ENCODE measurements at regions not wholly inside any gene's neighbourhood (a gene's known extent, or its start where the extent isn't known, plus 50 kb on each side); places are given as distances from the start of the nearest gene placed in this dataset.

DNA sequence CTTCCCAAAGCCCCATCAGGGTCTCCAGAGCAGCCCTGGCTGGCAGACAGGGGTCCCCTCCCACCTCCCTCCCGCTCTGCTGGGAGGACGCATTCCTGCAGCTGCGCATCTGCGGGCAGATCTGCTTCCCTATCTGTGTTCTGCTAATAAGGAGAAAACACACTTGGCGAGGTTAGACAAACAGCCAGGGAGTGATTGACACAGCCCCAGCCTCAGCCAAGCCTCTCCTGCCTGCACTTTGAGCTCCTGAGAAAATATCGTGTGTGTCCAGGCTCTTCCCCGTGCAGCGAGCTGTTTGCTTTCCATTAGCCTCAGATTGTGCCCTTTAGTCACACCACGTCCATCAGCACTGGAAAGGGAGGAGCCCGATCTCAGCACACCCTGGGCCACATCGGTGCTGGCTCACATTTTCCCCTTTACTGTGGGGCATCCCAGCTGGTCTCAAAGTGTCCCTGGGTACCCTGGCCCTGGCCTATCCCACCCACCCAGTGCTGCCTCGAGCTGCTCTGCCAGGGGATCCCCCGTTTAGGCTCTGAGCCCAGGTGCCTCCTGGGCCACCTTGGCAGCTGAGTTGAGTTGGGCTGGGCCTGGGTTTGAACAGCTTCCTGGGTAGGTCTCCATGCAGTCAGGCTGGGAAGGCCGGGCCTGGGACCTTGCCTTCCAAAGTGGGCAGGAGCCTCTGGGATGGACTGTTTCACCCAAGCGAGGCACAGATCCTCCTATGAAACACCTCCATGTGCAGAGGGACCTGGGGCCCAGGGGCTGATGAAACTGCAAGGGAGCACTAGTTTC lies 61.1 kb downstream of the BARX1 start:
- TF ChIP-seq, protein P1, sequence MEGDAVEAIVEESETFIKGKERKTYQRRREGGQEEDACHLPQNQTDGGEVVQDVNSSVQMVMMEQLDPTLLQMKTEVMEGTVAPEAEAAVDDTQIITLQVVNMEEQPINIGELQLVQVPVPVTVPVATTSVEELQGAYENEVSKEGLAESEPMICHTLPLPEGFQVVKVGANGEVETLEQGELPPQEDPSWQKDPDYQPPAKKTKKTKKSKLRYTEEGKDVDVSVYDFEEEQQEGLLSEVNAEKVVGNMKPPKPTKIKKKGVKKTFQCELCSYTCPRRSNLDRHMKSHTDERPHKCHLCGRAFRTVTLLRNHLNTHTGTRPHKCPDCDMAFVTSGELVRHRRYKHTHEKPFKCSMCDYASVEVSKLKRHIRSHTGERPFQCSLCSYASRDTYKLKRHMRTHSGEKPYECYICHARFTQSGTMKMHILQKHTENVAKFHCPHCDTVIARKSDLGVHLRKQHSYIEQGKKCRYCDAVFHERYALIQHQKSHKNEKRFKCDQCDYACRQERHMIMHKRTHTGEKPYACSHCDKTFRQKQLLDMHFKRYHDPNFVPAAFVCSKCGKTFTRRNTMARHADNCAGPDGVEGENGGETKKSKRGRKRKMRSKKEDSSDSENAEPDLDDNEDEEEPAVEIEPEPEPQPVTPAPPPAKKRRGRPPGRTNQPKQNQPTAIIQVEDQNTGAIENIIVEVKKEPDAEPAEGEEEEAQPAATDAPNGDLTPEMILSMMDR (IDR thresholded peaks at IDR 0.05), result no peak
- TF ChIP-seq EP300 (IDR thresholded peaks at IDR 0.05), result no peak

Data from upper lobe of left lung (tissue), 4 donors.